Fibroblast of pulmonary artery (primary cell): ENCODE measurements at regions not wholly inside any gene's neighbourhood (a gene's known extent, or its start where the extent isn't known, plus 50 kb on each side); places are given as distances from the start of the nearest gene placed in this dataset.
"Not testable (repeated sequence)": the region's sequence is repeated elsewhere in the genome, so short reads cannot be mapped to it uniquely, and the experiment has no call there.

Experiments used
- DNase-seq: peaks from one replicate; pipeline ENCODE4 v3.0.0-alpha.2; 2010; ENCODE audit warnings: low read depth
- H3K4me3 ChIP-seq: replicated peaks from 2 replicates; pipeline ENCODE4 v1.5.1; 2011; ENCODE audit warnings: low read depth, mild to moderate bottlenecking, control low read depth, low read length, moderate library complexity
- TF ChIP-seq, protein P1 (sequence below): IDR thresholded peaks from 2 replicates; pipeline ENCODE4 v1.5.1; 2011; ENCODE audit warnings: mild to moderate bottlenecking, control low read depth, low read length, inconsistent platforms; ENCODE audit errors: missing control alignments

- TF ChIP-seq, protein P1, sequence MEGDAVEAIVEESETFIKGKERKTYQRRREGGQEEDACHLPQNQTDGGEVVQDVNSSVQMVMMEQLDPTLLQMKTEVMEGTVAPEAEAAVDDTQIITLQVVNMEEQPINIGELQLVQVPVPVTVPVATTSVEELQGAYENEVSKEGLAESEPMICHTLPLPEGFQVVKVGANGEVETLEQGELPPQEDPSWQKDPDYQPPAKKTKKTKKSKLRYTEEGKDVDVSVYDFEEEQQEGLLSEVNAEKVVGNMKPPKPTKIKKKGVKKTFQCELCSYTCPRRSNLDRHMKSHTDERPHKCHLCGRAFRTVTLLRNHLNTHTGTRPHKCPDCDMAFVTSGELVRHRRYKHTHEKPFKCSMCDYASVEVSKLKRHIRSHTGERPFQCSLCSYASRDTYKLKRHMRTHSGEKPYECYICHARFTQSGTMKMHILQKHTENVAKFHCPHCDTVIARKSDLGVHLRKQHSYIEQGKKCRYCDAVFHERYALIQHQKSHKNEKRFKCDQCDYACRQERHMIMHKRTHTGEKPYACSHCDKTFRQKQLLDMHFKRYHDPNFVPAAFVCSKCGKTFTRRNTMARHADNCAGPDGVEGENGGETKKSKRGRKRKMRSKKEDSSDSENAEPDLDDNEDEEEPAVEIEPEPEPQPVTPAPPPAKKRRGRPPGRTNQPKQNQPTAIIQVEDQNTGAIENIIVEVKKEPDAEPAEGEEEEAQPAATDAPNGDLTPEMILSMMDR, result no peak
- no peak overlapping the region for H3K4me3 ChIP-seq
- DNase-seq, result no peak
Observed at GRCh38 chrX:51155566-51155965, 177.1 kb upstream of the NUDT10 start.

- TF ChIP-seq, protein P1, result no peak
- DNase-seq, result no peak
- no peak overlapping the region for H3K4me3 ChIP-seq
Observed at GRCh38 chrX:51158231-51158630, 174.4 kb upstream of the NUDT10 start.

GRCh38 chrX:51159378-51159777 lies 173.2 kb upstream of the NUDT10 start:
- not testable (repeated sequence) for DNase-seq, H3K4me3 ChIP-seq

DNA sequence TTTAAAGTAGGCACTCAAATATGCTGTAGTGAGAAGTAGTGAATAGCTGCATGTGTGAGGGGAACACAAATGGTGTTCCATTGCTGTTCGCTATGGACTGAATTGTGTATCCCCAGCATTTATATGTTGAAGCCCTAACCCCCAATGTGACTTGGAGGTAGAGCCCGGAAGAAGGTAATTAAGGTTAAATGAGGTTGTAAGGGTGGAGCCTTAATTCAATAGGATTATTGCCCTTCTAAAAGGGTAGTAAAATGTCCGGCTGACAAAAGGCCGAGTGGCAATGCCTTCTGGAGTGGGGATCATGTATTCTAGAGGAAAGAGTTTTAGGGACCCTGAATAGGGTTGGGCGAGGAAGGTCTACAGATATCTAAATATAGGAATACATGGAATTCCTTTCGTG lies 168.9 kb upstream of the NUDT10 start:
- H3K4me3 ChIP-seq, result no peak overlapping the region
- no peak for DNase-seq
- TF ChIP-seq, protein P1, result no peak

- not testable (repeated sequence) for DNase-seq, H3K4me3 ChIP-seq
Observed at GRCh38 chrX:51178356-51178900, 154.2 kb upstream of the NUDT10 start.

GRCh38 chrX:51179805-51180204 lies 152.8 kb upstream of the NUDT10 start:
- not testable (repeated sequence) for H3K4me3 ChIP-seq, DNase-seq

GRCh38 chrX:51182545-51182944 lies 150.1 kb upstream of the NUDT10 start:
- TF ChIP-seq, protein P1, result no peak
- H3K4me3 ChIP-seq, result no peak overlapping the region
- DNase-seq, result no peak

DNA sequence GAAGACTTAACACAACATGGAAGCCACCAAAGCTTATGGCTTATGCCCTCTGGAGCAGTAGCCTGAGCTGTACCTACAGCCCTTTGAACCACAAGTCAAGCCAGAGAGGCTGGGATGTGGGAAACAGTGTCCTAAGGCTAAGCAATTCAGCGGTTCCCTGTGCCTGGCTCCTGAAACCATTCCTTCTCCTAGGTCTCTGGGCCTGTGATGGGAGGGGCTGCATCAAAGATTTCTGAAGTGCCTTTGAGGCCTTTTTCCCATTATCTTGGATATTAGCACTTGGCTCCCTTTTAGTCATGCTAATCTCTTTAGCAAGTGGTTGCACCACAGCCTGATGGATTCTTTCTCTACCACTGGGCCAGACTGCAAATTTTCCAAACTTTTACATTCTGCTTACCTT lies 140.5 kb upstream of the NUDT10 start:
- TF ChIP-seq, protein P1, result no peak
- H3K4me3 ChIP-seq, result no peak overlapping the region
- no peak for DNase-seq

DNA sequence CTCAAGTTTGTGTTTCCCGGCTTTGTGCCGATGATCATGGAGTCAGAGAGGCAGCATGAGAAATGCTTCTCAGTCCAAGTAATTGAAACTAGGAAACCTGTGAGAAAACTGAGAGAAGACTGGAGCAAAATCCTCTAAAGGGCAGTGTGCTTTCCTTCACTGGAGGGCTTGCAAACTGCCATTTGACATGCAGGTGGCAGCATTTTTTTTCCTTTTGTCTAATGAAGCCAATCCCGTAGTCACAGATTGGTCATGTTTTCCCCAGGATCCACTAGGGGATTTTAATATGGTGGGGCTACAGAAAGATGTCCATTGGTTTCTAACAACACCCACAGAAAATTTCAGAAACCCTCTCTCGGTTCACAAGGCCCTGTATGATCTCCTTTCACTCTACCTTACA lies 117.4 kb upstream of the NUDT10 start:
- TF ChIP-seq, protein P1, result no peak
- DNase-seq, result no peak
- no peak overlapping the region for H3K4me3 ChIP-seq
